Hepatocyte (in vitro differentiated cells): ENCODE measurements at regions not wholly inside any gene's neighbourhood (a gene's known extent, or its start where the extent isn't known, plus 50 kb on each side); places are given as distances from the start of the nearest gene placed in this dataset.

Source experiments
- DNase-seq: peaks from one replicate; pipeline ENCODE4 v3.0.0-alpha.2; 2016; ENCODE audit warnings: low spot score
- H2AFZ ChIP-seq: fragments of 200-600 bp; sonication (generic); 2 replicates; pipeline ENCODE4 v1.6.0; 2016; ENCODE audit warnings: antibody characterized with exemption, mild to moderate bottlenecking
- H3K27ac ChIP-seq: fragments of 200-600 bp; sonication (generic); 2 replicates; pipeline ENCODE4 v1.5.1; 2016; ENCODE audit warnings: mild to moderate bottlenecking
- H3K27me3 ChIP-seq: fragments of 200-600 bp; sonication (generic); 2 replicates; pipeline ENCODE4 v1.6.1; 2016
- H3K36me3 ChIP-seq: fragments of 200-600 bp; sonication (generic); replicated peaks from 2 replicates; pipeline ENCODE4 v1.5.1; 2016; ENCODE audit warnings: low read depth; ENCODE audit not compliant: insufficient read depth
- H3K4me1 ChIP-seq: fragments of 200-600 bp; sonication (generic); 2 replicates; pipeline ENCODE4 v1.5.1; 2016; ENCODE audit warnings: mild to moderate bottlenecking, moderate library complexity; ENCODE audit not compliant: insufficient read depth
- H3K4me2 ChIP-seq: fragments of 200-600 bp; sonication (generic); 2 replicates; pipeline ENCODE4 v1.6.0; 2016
- H3K4me3 ChIP-seq: fragments of 200-600 bp; sonication (generic); 2 replicates; pipeline ENCODE4 v1.5.1; 2016; ENCODE audit warnings: mild to moderate bottlenecking
- H3K79me2 ChIP-seq: fragments of 200-600 bp; sonication (generic); 2 replicates; pipeline ENCODE4 v1.6.0; 2017; ENCODE audit warnings: mild to moderate bottlenecking
- H3K9me2 ChIP-seq: fragments of 200-600 bp; sonication (generic); replicated peaks from 2 replicates; pipeline ENCODE4 v1.6.0; 2017; ENCODE audit warnings: mild to moderate bottlenecking; ENCODE audit not compliant: insufficient read depth
- H3K9me3 ChIP-seq: fragments of 200-600 bp; sonication (generic); 2 replicates; pipeline ENCODE4 v1.5.1; 2016; ENCODE audit warnings: low read depth, mild to moderate bottlenecking
- H4K20me1 ChIP-seq: fragments of 200-600 bp; sonication (generic); 2 replicates; pipeline ENCODE4 v1.6.0; 2016; ENCODE audit warnings: mild to moderate bottlenecking; ENCODE audit not compliant: insufficient read depth, poor library complexity, severe bottlenecking
- CTCF ChIP-seq: fragments of 200-600 bp; sonication (generic); IDR thresholded peaks from 2 replicates; pipeline ENCODE4 v1.5.1; 2016; ENCODE audit warnings: antibody characterized with exemption, mild to moderate bottlenecking; ENCODE audit not compliant: poor library complexity
- EZH2 ChIP-seq: fragments of 200-600 bp; sonication (generic); IDR thresholded peaks from 2 replicates; pipeline ENCODE4 v1.6.1; 2016; ENCODE audit warnings: antibody characterized with exemption, mild to moderate bottlenecking, borderline replicate concordance
- EZH2phosphoT487 ChIP-seq: fragments of 200-600 bp; sonication (generic); IDR thresholded peaks from one replicate; pipeline ENCODE4 v1.6.1; 2018; ENCODE audit warnings: antibody characterized with exemption, mild to moderate bottlenecking, low read depth, moderate library complexity; ENCODE audit not compliant: unreplicated experiment, severe bottlenecking
- WGBS: methylation state at CpG from one replicate; pipeline ENCODE4 v1.1.6; 2016; ENCODE audit warnings: low lambda C conversion rate; ENCODE audit errors: missing lambda C conversion rate; 5-methylcytosine and 5-hydroxymethylcytosine counted together

GRCh38 chr4:154140869-154141268 is 350.7 kb downstream of the DCHS2 start:
- Histone ChIP-seq H3K27ac (no peak overlapping the region), H3K4me3 (no peak overlapping the region), H3K9me2 (no peaks in the 10 kb centered on the region), H4K20me1 (no peaks in the 10 kb centered on the region), H3K4me1 (no peaks in the 10 kb centered on the region), H3K27me3 (no peaks in the 10 kb centered on the region), H3K9me3 (no peaks in the 10 kb centered on the region), H3K36me3 (no peaks in the 10 kb centered on the region), H2AFZ (no peak overlapping the region), H3K79me2 (no peaks in the 10 kb centered on the region), H3K4me2 (no peak overlapping the region)
- TF ChIP-seq EZH2 (no peak), CTCF (no peak), EZH2phosphoT487 (no peak)
- DNase-seq: no peak
- WGBS: 90% methylated on average over 3 of the region's 3 CpGs

- H4K20me1 ChIP-seq: no peaks in the 10 kb centered on the region
- H3K9me2 ChIP-seq: no peaks in the 10 kb centered on the region
- H3K79me2 ChIP-seq: no peaks in the 10 kb centered on the region
- TF ChIP-seq CTCF: no peak
- no peak for TF ChIP-seq EZH2phosphoT487
- TF ChIP-seq EZH2: no peak
- H3K9me3 ChIP-seq: no peaks in the 10 kb centered on the region
- no peak for DNase-seq
- no peak overlapping the region for H3K4me2 ChIP-seq
- no peaks in the 10 kb centered on the region for H3K27me3 ChIP-seq
- no peak overlapping the region for H3K4me3 ChIP-seq
- no peaks in the 10 kb centered on the region for H3K4me1 ChIP-seq
- 41% methylated on average over 3 of the region's 3 CpGs for WGBS
- no peak overlapping the region for H3K27ac ChIP-seq
- H3K36me3 ChIP-seq: no peaks in the 10 kb centered on the region
- H2AFZ ChIP-seq: no peak overlapping the region
Observed at GRCh38 chr4:154137320-154137905, 348.5 kb upstream of the SFRP2 start.

- no peaks in the 10 kb centered on the region for H3K9me2 ChIP-seq
- no peak overlapping the region for H3K4me2 ChIP-seq
- H3K9me3 ChIP-seq: no peaks in the 10 kb centered on the region
- no peaks in the 10 kb centered on the region for H3K79me2 ChIP-seq
- no peak for TF ChIP-seq EZH2
- no peak for TF ChIP-seq CTCF
- TF ChIP-seq EZH2phosphoT487: no peak
- no peaks in the 10 kb centered on the region for H3K4me1 ChIP-seq
- H3K27ac ChIP-seq: no peak overlapping the region
- H2AFZ ChIP-seq: no peak overlapping the region
- no peaks in the 10 kb centered on the region for H3K36me3 ChIP-seq
- no peak for DNase-seq
- no peaks in the 10 kb centered on the region for H3K27me3 ChIP-seq
- no peak overlapping the region for H3K4me3 ChIP-seq
- 94% methylated on average over 18 of the region's 18 CpGs for WGBS
- H4K20me1 ChIP-seq: no peaks in the 10 kb centered on the region
Observed at GRCh38 chr4:154135576-154135975, 346.7 kb upstream of the SFRP2 start.
